ENCODE measurements at regions not wholly inside any gene's neighbourhood (a gene's known extent, or its start where the extent isn't known, plus 50 kb on each side); places are given as distances from the start of the nearest gene placed in this dataset.

GRCh38 chr5:124261848-124262247 is 484.6 kb downstream of the ZNF608 start:
- H3K4me1 ChIP-seq (ENCODE audit: control insufficient read depth, extremely low read depth, insufficient read depth, low read length): no peaks in the 10 kb centered on the region
- peaks cover 15% of the 10 kb centered on the region for H3K27me3 ChIP-seq (ENCODE audit: control insufficient read depth, extremely low read depth, insufficient read depth, low read length)
- H3K79me2 ChIP-seq (ENCODE audit: control insufficient read depth, insufficient read depth, low read length): no peaks in the 10 kb centered on the region
- H3K36me3 ChIP-seq (ENCODE audit: control insufficient read depth in 2 of 2, extremely low read depth in 1 of 2, insufficient read depth in 2 of 2, low read length in 2 of 2): no peaks in the 10 kb centered on the region
- H3K4me3 ChIP-seq (ENCODE audit: control insufficient read depth in 2 of 3, extremely low read depth in 1 of 3, insufficient read depth in 2 of 3, low read depth in 1 of 3, low read length in 3 of 3): no peak overlapping the region
- H3K9ac ChIP-seq (ENCODE audit: control insufficient read depth, extremely low read depth, insufficient read depth, low read length): no peak overlapping the region
- FAIRE-seq: no peak
- TF ChIP-seq CTCF (optimal IDR thresholded peaks at IDR 0.05 in 1 of 3, IDR thresholded peaks at IDR 0.05 in 1 of 3, conservative IDR thresholded peaks at IDR 0.05 in 1 of 3; ENCODE audit: extremely low read depth in 1 of 3, insufficient read depth in 2 of 3, low read length in 3 of 3) (no peak), EZH2 (IDR thresholded peaks at IDR 0.05; ENCODE audit: low read length) (no peak)
- H2AFZ ChIP-seq (ENCODE audit: control insufficient read depth, low read length): no peak overlapping the region
- H4K20me1 ChIP-seq (ENCODE audit: control insufficient read depth, extremely low read depth, insufficient read depth, low read length): no peaks in the 10 kb centered on the region
- no peak overlapping the region for H3K27ac ChIP-seq (ENCODE audit: control insufficient read depth, insufficient read depth, low read length)
- H3K4me2 ChIP-seq (ENCODE audit: control insufficient read depth, extremely low read depth, insufficient read depth, low read depth, low read length): no peak overlapping the region
- no peaks in the 10 kb centered on the region for H3K9me1 ChIP-seq (ENCODE audit: control insufficient read depth, extremely low read depth, insufficient read depth, low read length)
- dilution Hi-C loops (cut with MboI; ENCODE audit: extremely low pct_ligation_motif_present, low sequenced_read_pairs): no loop called here
- DNase-seq (ENCODE audit: low read depth, low spot score): no peak
- no peaks in the 10 kb centered on the region for H3K9me3 ChIP-seq (ENCODE audit: control insufficient read depth, low read depth, low read length)

GRCh38 chr5:124260921-124261515 is 485.4 kb downstream of the ZNF608 start:
- DNase-seq (ENCODE audit: low read depth, low spot score): no peak
- Histone ChIP-seq H3K9me1 (ENCODE audit: control insufficient read depth, extremely low read depth, insufficient read depth, low read length) (no peaks in the 10 kb centered on the region), H3K4me3 (ENCODE audit: control insufficient read depth in 2 of 3, extremely low read depth in 1 of 3, insufficient read depth in 2 of 3, low read depth in 1 of 3, low read length in 3 of 3) (no peak overlapping the region), H3K4me2 (ENCODE audit: control insufficient read depth, extremely low read depth, insufficient read depth, low read depth, low read length) (no peak overlapping the region), H2AFZ (ENCODE audit: control insufficient read depth, low read length) (no peak overlapping the region), H3K79me2 (ENCODE audit: control insufficient read depth, insufficient read depth, low read length) (no peaks in the 10 kb centered on the region), H3K9me3 (ENCODE audit: control insufficient read depth, low read depth, low read length) (no peaks in the 10 kb centered on the region), H3K36me3 (ENCODE audit: control insufficient read depth in 2 of 2, extremely low read depth in 1 of 2, insufficient read depth in 2 of 2, low read length in 2 of 2) (no peaks in the 10 kb centered on the region), H3K27me3 (ENCODE audit: control insufficient read depth, extremely low read depth, insufficient read depth, low read length) (peaks cover 15% of the 10 kb centered on the region), H3K27ac (ENCODE audit: control insufficient read depth, insufficient read depth, low read length) (no peak overlapping the region), H4K20me1 (ENCODE audit: control insufficient read depth, extremely low read depth, insufficient read depth, low read length) (no peaks in the 10 kb centered on the region), H3K9ac (ENCODE audit: control insufficient read depth, extremely low read depth, insufficient read depth, low read length) (no peak overlapping the region), H3K4me1 (ENCODE audit: control insufficient read depth, extremely low read depth, insufficient read depth, low read length) (no peaks in the 10 kb centered on the region)
- FAIRE-seq: no peak
- dilution Hi-C loops (cut with MboI; ENCODE audit: extremely low pct_ligation_motif_present, low sequenced_read_pairs): no loop called here
- TF ChIP-seq EZH2 (IDR thresholded peaks at IDR 0.05; ENCODE audit: low read length) (no peak), CTCF (optimal IDR thresholded peaks at IDR 0.05 in 1 of 3, IDR thresholded peaks at IDR 0.05 in 1 of 3, conservative IDR thresholded peaks at IDR 0.05 in 1 of 3; ENCODE audit: extremely low read depth in 1 of 3, insufficient read depth in 2 of 3, low read length in 3 of 3) (no peak)

All from keratinocyte (primary cell).